Ovary (tissue), 7 donors: ENCODE measurements at regions not wholly inside any gene's neighbourhood (a gene's known extent, or its start where the extent isn't known, plus 50 kb on each side); places are given as distances from the start of the nearest gene placed in this dataset.
"Not testable (repeated sequence)": the region's sequence is repeated elsewhere in the genome, so short reads cannot be mapped to it uniquely, and the experiment has no call there.

Experiments
- DNase-seq, 5 donors: peaks; one replicate each; pipeline ENCODE4 v3.0.0-alpha.2; 2019 to 2020
- H3K27ac ChIP-seq, 2 donors: fragments of 200-600 bp; one replicate each; pipeline versions ENCODE4 v1.5.1 to v1.8.0; 2019 to 2022
- H3K27me3 ChIP-seq: fragments of 200-600 bp; one replicate; pipeline ENCODE4 v1.8.0; 2022
- H3K36me3 ChIP-seq: fragments of 200-600 bp; sonication (generic); one replicate; pipeline ENCODE4 v1.5.1; 2019
- H3K4me1 ChIP-seq: one replicate; pipeline ENCODE4 v1.8.1; 2013; ENCODE audit warnings: mild to moderate bottlenecking, moderate library complexity; ENCODE audit not compliant: insufficient read depth
- H3K4me3 ChIP-seq: fragments of 200-600 bp; sonication (generic); one replicate; pipeline ENCODE4 v1.5.1; 2017
- H3K9me3 ChIP-seq, 2 donors: fragments of 200-600 bp in 1 of 2; sonication (generic) in 1 of 2; one replicate each; pipeline versions ENCODE4 v1.5.1 to v1.8.1; 2013 to 2019; ENCODE audit warnings: mild to moderate bottlenecking in 1 of 2, moderate library complexity in 1 of 2
- EP300 ChIP-seq: sonication (generic); formaldehyde crosslinking; IDR thresholded peaks from one replicate; pipeline ENCODE4 v1.6.1; 2017; ENCODE audit warnings: antibody characterized with exemption
- POLR2A ChIP-seq: fragments of 450-650 bp; IDR thresholded peaks from one replicate; pipeline ENCODE4 v1.6.1; 2017; ENCODE audit warnings: antibody characterized with exemption, mild to moderate bottlenecking, moderate library complexity
- WGBS, 3 donors: extraction: QIAGEN DNeasy Blood & Tissue Kit in 1 of 3; methylation state at CpG; one replicate each; pipeline versions ENCODE4 v1.1.5 to v1.1.7; 2013 to 2017; 5-methylcytosine and 5-hydroxymethylcytosine counted together
- intact Hi-C, 4 donors: fragments of 100-400 bp; cut with DNase I; formaldehyde crosslinking; loops; one replicate each; pipeline versions ENCODE4 v1.11.0 to v1.15.1; 2022 to 2023
- TF ChIP-seq, protein P1 (sequence below), 3 donors: fragments of 450-650 bp in 2 of 3; fragments of 200-600 bp in 1 of 3; IDR thresholded peaks; one replicate each; pipeline versions ENCODE4 v1.5.1 to v1.8.0; 2016 to 2022; ENCODE audit warnings: antibody characterized with exemption in 3 of 3, mild to moderate bottlenecking in 1 of 3
- donor health status: DM: no; HTN: no; CAD: no; lungs with moderate emphysema.
- donor health status: DM: no; HTN: no; CAD: no.
- donor health status: Bipolar disorder and iron deficiency.
- donor health status: DM: no; HTN: no; CAD: no.
- donor health status: DM: yes; HTN: yes; CAD: no.

- no peak overlapping the region for H3K27ac ChIP-seq
- intact Hi-C loops = no loop called here
- no peaks in the 10 kb centered on the region for H3K9me3 ChIP-seq
- H3K36me3 ChIP-seq = no peaks in the 10 kb centered on the region
- H3K27me3 ChIP-seq = no peaks in the 10 kb centered on the region
- no peak overlapping the region for H3K4me3 ChIP-seq
- TF ChIP-seq, protein P1, sequence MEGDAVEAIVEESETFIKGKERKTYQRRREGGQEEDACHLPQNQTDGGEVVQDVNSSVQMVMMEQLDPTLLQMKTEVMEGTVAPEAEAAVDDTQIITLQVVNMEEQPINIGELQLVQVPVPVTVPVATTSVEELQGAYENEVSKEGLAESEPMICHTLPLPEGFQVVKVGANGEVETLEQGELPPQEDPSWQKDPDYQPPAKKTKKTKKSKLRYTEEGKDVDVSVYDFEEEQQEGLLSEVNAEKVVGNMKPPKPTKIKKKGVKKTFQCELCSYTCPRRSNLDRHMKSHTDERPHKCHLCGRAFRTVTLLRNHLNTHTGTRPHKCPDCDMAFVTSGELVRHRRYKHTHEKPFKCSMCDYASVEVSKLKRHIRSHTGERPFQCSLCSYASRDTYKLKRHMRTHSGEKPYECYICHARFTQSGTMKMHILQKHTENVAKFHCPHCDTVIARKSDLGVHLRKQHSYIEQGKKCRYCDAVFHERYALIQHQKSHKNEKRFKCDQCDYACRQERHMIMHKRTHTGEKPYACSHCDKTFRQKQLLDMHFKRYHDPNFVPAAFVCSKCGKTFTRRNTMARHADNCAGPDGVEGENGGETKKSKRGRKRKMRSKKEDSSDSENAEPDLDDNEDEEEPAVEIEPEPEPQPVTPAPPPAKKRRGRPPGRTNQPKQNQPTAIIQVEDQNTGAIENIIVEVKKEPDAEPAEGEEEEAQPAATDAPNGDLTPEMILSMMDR (IDR thresholded peaks at IDR 0.05) = no peak
- TF ChIP-seq EP300 = no peak
- no peak for TF ChIP-seq POLR2A
- DNase-seq = no peak
- 73 to 79% (median 77%) methylated on average over 9 of the region's 9 CpGs for WGBS, 3 donors
- no peaks in the 10 kb centered on the region for H3K4me1 ChIP-seq
These were observed 155.6 kb upstream of the TMEM132C start for GRCh38 chr12:128111333-128111732.

DNA sequence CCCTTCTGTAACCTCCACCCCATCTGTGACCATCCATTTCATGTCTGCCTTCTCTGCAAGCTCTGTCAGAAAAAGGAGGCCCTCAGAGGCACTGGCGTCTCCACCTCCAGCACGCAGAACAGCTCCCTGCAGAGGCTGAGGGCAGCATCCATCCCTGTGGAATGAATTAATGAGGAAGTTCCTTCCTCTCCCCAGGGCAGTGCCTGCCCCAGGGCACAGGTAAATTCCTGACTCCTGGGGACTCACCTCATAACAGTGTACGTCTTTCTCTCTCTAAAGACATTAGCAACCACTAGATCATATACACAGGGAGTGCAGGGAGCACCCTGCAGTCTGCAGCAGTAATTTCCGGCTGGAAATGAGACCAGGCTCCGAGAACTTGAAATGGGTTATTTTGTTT lies 155.0 kb upstream of the TMEM132C start:
- no peak for DNase-seq
- Histone ChIP-seq H3K27ac (no peak overlapping the region), H3K9me3 (no peaks in the 10 kb centered on the region), H3K4me3 (no peak overlapping the region), H3K4me1 (no peaks in the 10 kb centered on the region), H3K27me3 (no peaks in the 10 kb centered on the region), H3K36me3 (no peaks in the 10 kb centered on the region)
- intact Hi-C loops = no loop called here
- TF ChIP-seq EP300 (no peak), POLR2A (no peak)
- TF ChIP-seq, protein P1 (IDR thresholded peaks at IDR 0.05) = no peak
- WGBS, 3 donors = 36 to 43% (median 36%) methylated on average over 5 of the region's 5 CpGs

DNA sequence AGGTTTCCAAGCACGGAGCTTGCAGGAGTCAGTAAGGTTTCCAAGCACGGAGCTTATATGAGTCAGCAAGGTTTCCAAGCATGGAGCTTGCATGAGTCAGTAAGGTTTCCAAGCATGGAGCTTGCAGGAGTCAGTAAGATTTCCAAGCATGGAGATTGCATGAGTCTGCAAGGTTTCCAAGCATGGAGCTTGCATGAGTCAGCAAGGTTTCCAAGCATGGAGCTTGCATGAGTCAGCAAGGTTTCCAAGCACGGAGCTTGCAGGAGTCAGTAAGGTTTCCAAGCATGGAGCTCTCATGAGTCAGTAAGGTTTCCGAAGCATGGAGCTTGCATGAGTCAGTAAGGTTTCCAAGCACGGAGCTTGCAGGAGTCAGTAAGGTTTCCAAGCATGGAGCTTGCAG lies 153.7 kb upstream of the TMEM132C start:
- H3K9me3 ChIP-seq, intact Hi-C loops, H3K27me3 ChIP-seq, DNase-seq, H3K4me1 ChIP-seq, H3K36me3 ChIP-seq, H3K27ac ChIP-seq, H3K4me3 ChIP-seq: not testable (repeated sequence)
- 76 to 81% (median 81%) methylated on average over 5 of the region's 5 CpGs for WGBS, 3 donors

GRCh38 chr12:128114485-128114884 lies 152.5 kb upstream of the TMEM132C start:
- no peaks in the 10 kb centered on the region for H3K4me1 ChIP-seq
- H3K27ac ChIP-seq = no peak overlapping the region
- WGBS, 3 donors = 85 to 97% (median 90%) methylated on average over 2 of the region's 2 CpGs
- H3K4me3 ChIP-seq = no peak overlapping the region
- TF ChIP-seq, protein P1 (IDR thresholded peaks at IDR 0.05) = no peak
- no peak for TF ChIP-seq EP300
- TF ChIP-seq POLR2A = no peak
- intact Hi-C loops = no loop called here
- no peaks in the 10 kb centered on the region for H3K36me3 ChIP-seq
- no peaks in the 10 kb centered on the region for H3K9me3 ChIP-seq
- no peaks in the 10 kb centered on the region for H3K27me3 ChIP-seq
- no peak for DNase-seq

DNA sequence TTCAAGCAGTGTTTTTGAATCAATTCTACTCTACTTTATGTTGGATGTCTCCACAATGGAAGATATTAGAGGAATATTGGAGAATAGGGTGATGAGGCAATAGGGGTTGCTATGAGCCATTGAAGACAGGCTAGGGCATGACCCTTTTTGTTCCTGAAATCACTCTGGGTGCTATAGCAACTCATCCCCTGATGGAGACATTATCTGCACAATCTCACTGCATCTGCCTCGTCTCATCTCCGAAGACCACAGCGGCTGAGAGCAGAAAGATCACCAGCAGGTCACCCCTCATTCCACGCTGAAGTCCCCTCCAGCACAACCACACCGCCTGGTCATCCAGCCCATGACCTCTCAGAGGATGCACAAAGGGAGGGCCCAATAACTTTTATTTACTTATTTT lies 150.4 kb upstream of the TMEM132C start:
- Histone ChIP-seq H3K27ac (no peak overlapping the region), H3K27me3 (no peaks in the 10 kb centered on the region), H3K36me3 (no peaks in the 10 kb centered on the region), H3K4me3 (no peak overlapping the region), H3K4me1 (no peaks in the 10 kb centered on the region), H3K9me3 (no peaks in the 10 kb centered on the region)
- TF ChIP-seq POLR2A (no peak), EP300 (no peak)
- TF ChIP-seq, protein P1 (IDR thresholded peaks at IDR 0.05) = no peak
- 73 to 86% (median 74%) methylated on average over 5 of the region's 5 CpGs for WGBS, 3 donors
- DNase-seq = no peak
- intact Hi-C loops = loop anchor here in 1 of 4 donors (5.0 kb wide), 1 partner anchor 1756 kb away; no protein-coding TSS in a partner anchor
